Mammary epithelial cell (primary cell): ENCODE measurements at regions not wholly inside any gene's neighbourhood (a gene's known extent, or its start where the extent isn't known, plus 50 kb on each side); places are given as distances from the start of the nearest gene placed in this dataset.

ENCODE experiments used
- EZH2 ChIP-seq: IDR thresholded peaks from 2 replicates; pipeline ENCODE4 v1.6.1; 2012; ENCODE audit warnings: low read length, inconsistent platforms, borderline replicate concordance
- TF ChIP-seq, protein P1 (sequence below), 2 donors: IDR thresholded peaks in 1 of 2; conservative IDR thresholded peaks in 1 of 2; 2 replicates each; pipeline ENCODE4 v1.5.1; 2011 to 2012; ENCODE audit warnings: inconsistent platforms in 2 of 2, low read length in 2 of 2, mild to moderate bottlenecking in 2 of 2, control low read depth in 1 of 2, low read depth in 1 of 2; ENCODE audit not compliant: insufficient read depth in 1 of 2; ENCODE audit errors: extremely low read depth in 1 of 2

DNA sequence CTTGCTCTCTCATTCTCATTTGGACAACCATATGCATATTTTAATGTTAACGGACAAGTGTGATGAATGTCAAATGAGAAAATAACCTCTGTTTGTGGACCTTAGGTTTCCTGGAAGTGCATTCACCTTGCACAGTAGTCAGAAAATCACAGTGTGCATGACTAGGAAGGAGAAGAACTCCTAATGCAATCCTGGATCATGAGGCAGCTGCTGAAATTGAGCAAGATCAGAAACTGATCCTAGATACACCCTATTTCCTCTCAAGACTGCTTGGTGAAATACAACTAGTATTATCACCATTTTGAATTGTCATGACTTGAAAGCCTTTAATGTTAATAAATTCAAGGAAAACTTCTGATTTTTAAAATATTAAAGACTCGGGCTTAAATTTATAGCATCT, 1148.9 kb downstream of the STIM2 start:
- no peak for TF ChIP-seq EZH2
- TF ChIP-seq, protein P1, sequence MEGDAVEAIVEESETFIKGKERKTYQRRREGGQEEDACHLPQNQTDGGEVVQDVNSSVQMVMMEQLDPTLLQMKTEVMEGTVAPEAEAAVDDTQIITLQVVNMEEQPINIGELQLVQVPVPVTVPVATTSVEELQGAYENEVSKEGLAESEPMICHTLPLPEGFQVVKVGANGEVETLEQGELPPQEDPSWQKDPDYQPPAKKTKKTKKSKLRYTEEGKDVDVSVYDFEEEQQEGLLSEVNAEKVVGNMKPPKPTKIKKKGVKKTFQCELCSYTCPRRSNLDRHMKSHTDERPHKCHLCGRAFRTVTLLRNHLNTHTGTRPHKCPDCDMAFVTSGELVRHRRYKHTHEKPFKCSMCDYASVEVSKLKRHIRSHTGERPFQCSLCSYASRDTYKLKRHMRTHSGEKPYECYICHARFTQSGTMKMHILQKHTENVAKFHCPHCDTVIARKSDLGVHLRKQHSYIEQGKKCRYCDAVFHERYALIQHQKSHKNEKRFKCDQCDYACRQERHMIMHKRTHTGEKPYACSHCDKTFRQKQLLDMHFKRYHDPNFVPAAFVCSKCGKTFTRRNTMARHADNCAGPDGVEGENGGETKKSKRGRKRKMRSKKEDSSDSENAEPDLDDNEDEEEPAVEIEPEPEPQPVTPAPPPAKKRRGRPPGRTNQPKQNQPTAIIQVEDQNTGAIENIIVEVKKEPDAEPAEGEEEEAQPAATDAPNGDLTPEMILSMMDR (conservative IDR thresholded peaks at IDR 0.05 in 1 of 2, IDR thresholded peaks at IDR 0.05 in 1 of 2; ENCODE audit: extremely low read depth in 1 of 2, insufficient read depth in 1 of 2, low read depth in 1 of 2, low read length in 2 of 2): no peak
